ENCODE measurements at regions not wholly inside any gene's neighbourhood (a gene's known extent, or its start where the extent isn't known, plus 50 kb on each side); places are given as distances from the start of the nearest gene placed in this dataset.

GRCh38 chr2:7191932-7192331 lies 274.7 kb downstream of the RNF144A start:
- TF ChIP-seq FOXM1 (IDR thresholded peaks at IDR 0.05; ENCODE audit: borderline replicate concordance, low read depth) (no peak), ZBTB7A (IDR thresholded peaks at IDR 0.05; ENCODE audit: low read depth) (no peak), TEAD4 (IDR thresholded peaks at IDR 0.05) (peak; percentile 70), USF1 (IDR thresholded peaks at IDR 0.05) (no peak), YY1 (IDR thresholded peaks at IDR 0.05; ENCODE audit: low read depth) (no peak)
